ENCODE measurements at regions not wholly inside any gene's neighbourhood (a gene's known extent, or its start where the extent isn't known, plus 50 kb on each side); places are given as distances from the start of the nearest gene placed in this dataset.
A peak's percentile ranks its signal among the peaks of the same experiment; 100 is the strongest.
"Not testable (repeated sequence)": the region's sequence is repeated elsewhere in the genome, so short reads cannot be mapped to it uniquely, and the experiment has no call there.

DNA sequence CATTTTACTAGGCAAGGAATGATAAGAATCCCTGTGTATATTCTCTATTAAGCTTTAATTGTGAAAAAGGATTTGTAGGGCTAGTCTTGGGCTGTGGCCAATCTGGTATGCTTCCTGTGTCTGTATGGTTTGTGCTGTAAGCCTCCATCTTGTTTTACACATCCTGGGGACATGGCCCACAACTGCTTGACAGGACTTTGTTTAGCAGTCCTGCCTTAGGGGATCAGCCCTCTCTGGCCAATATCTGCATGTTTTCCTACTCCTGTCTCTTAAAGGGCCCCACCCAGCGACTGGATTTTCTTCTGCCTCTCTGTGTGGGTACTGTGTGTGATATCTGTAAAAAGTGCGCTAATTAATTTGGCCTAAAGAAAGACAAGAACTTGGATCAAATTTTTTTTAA lies 813.2 kb downstream of the PLA2G4A start:
- DNase-seq: no peak

- peak; percentile 76 for DNase-seq
These were observed 816.9 kb downstream of the PLA2G4A start for GRCh38 chr1:187645651-187646050.

- DNase-seq: no peak
These were observed 817.9 kb downstream of the PLA2G4A start for GRCh38 chr1:187646536-187647107.

GRCh38 chr1:187648091-187648490 lies 819.3 kb downstream of the PLA2G4A start:
- DNase-seq: no peak

- DNase-seq: no peak
These were observed 825.9 kb downstream of the PLA2G4A start for GRCh38 chr1:187654635-187655034.

DNA sequence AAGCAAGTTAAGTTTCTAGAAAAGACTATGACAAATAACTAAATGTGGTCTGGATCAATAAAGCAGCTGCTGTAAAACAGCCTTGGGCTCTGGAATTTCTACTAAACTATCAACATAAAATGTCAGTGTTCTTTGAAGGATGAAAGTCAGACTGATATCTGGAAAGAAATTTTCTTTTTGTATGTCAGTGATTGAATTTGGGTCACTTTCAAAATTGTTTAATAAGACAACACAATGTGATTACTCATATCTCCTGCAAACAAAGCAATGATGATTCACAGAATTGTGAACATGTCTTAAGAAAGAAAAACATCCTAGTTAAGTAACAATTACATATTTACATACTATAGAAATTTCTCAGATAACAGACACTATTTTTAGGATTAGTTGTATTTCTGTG lies 826.4 kb downstream of the PLA2G4A start:
- no peak for DNase-seq

- no peak for DNase-seq
These were observed 836.7 kb downstream of the PLA2G4A start for GRCh38 chr1:187665483-187665882.

DNA sequence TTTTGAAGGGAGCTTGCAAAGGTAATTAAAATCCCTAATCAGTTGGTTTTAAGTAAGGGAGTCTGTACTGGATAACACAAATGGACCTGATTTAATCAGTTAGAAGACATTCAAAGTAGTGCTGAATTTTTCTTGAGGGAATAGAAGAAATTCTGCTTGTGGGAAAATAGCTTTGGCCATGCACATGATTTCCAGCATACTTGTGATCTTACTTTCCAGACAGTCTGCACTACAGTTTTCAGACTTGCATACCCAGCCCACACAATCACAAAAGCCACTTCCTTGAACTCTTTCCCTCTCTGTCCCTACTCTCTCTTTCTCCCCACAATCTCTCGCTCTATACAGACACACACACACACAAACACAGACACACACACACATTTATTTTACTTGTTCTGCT lies 852.1 kb downstream of the PLA2G4A start:
- DNase-seq: no peak

DNA sequence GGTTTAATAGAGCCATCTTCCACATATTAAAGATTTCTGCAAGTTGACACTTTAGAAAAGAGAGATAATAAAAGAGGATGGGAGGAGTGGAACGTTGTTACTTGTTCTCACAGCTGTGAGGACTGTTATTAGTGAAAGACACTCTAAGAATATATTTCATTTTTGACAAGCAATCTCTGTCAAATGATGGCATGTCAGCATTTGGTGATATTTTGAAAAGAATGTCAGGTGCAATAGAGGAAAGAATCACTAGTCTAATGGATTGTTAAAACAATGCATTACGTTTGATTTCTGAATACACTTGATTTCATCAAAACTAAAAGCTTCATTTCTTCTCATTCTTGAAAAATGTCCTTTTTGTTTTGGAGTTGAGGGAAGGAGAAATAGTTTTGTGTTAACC lies 853.4 kb downstream of the PLA2G4A start:
- no peak for DNase-seq

- no peak for DNase-seq
These were observed 856.6 kb downstream of the PLA2G4A start for GRCh38 chr1:187685333-187685732.

- peak; percentile 4 for DNase-seq
These were observed 860.4 kb downstream of the PLA2G4A start for GRCh38 chr1:187689129-187689528.

GRCh38 chr1:187691439-187691838 lies 862.7 kb downstream of the PLA2G4A start:
- DNase-seq: no peak

DNA sequence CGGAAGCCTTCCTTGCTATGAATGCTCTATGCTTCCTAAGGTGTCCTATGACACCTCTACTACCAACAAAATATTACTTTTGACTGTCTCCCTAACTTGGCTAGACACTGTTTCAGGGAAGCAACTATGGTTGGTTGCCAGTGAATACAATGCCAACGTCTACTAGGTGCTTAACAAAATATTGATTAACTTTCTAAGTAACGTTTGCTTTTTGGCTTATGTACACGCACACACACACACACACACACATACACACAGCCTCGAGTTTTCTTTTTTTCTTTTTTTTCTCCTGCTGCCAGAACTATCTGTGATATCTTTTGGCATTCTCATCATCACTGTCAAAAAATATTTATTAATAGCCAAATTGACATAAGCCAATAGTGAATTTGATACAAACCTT lies 864.0 kb downstream of the PLA2G4A start:
- DNase-seq: no peak

- DNase-seq: no peak
These were observed 867.3 kb downstream of the PLA2G4A start for GRCh38 chr1:187696073-187696472.

GRCh38 chr1:187703138-187704130 lies 874.7 kb downstream of the PLA2G4A start:
- DNase-seq: not testable (repeated sequence)

DNA sequence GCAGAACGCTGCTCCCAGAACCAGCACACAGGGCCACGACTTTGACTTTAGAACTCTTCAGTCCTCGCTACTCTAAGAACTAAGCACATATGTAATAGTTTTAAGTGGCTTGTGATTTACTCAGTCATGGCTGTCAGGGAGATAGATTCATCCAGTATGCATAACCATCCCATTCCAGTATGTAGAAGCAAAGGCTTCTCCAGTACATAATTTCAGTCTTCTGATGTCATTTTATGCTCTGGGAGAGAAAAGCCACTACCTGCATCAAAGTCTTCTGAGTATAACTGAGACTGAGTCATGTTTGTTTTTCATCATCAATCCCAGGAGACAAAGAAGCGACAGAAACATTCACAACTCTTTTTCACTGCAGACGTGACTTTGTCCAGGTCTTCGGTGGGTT lies 885.7 kb downstream of the PLA2G4A start:
- no peak for DNase-seq

GRCh38 chr1:187715483-187715882 lies 886.7 kb downstream of the PLA2G4A start:
- DNase-seq: no peak

DNA sequence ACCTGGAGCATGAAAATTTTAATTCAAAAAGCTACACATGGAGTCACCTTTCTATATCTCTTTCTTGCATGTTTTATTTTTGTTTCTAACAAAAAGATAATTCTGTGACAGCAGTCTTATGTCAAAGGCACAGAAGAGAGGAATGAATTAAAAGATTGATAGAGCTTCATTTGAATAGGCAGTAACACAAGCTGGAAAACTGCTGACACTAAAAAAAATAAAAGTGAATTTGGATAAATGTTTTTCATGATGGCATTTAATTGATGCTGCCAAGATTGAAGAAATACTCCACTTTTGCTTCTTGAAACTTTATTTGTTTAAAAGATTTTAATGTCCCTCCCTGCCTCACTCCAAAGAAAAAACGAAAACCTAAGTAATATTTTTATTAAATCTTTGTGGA lies 887.4 kb downstream of the PLA2G4A start:
- DNase-seq: no peak

GRCh38 chr1:187718527-187718926 lies 889.8 kb downstream of the PLA2G4A start:
- DNase-seq: no peak

DNA sequence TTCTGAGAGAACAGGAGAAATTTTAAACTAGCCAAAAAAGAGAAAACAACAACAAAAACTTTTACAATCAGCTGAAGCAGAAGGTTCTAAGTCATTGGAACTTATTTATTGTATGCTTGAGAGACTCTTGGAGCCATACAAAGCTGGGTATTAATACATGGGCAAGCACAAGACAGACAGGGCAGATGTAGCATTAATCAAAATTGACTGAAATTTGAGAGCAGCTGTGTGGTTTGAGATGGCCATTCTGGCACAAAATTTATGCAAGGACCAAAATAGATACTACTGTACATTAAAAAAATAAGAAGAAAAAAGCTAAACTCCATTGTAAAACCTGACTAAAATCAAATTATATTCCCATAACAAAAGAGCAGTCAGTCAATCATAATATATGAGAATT lies 892.5 kb downstream of the PLA2G4A start:
- DNase-seq: peak; percentile 56

GRCh38 chr1:187725216-187725615 lies 896.5 kb downstream of the PLA2G4A start:
- no peak for DNase-seq

- DNase-seq: no peak
These were observed 904.5 kb downstream of the PLA2G4A start for GRCh38 chr1:187733232-187733631.

- DNase-seq: no peak
These were observed 905.7 kb downstream of the PLA2G4A start for GRCh38 chr1:187734427-187734826.

- no peak for DNase-seq
These were observed 915.9 kb downstream of the PLA2G4A start for GRCh38 chr1:187744665-187745064.
